ENCODE measurements at regions not wholly inside any gene's neighbourhood (a gene's known extent, or its start where the extent isn't known, plus 50 kb on each side); places are given as distances from the start of the nearest gene placed in this dataset.

GRCh38 chr13:111948811-111949210 lies 118.1 kb upstream of the SOX1 start:
- CTCF ChIA-PET: no interaction called here
- no peak for DNase-seq (ENCODE audit: extremely low spot score)
- POLR2A ChIA-PET: no interaction called here
- TF ChIP-seq, protein P1, sequence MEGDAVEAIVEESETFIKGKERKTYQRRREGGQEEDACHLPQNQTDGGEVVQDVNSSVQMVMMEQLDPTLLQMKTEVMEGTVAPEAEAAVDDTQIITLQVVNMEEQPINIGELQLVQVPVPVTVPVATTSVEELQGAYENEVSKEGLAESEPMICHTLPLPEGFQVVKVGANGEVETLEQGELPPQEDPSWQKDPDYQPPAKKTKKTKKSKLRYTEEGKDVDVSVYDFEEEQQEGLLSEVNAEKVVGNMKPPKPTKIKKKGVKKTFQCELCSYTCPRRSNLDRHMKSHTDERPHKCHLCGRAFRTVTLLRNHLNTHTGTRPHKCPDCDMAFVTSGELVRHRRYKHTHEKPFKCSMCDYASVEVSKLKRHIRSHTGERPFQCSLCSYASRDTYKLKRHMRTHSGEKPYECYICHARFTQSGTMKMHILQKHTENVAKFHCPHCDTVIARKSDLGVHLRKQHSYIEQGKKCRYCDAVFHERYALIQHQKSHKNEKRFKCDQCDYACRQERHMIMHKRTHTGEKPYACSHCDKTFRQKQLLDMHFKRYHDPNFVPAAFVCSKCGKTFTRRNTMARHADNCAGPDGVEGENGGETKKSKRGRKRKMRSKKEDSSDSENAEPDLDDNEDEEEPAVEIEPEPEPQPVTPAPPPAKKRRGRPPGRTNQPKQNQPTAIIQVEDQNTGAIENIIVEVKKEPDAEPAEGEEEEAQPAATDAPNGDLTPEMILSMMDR (IDR thresholded peaks at IDR 0.05; ENCODE audit: control extremely low read depth, extremely low read depth, low read depth, missing control alignments): no peak

- CTCF ChIA-PET: no interaction called here
- DNase-seq (ENCODE audit: extremely low spot score): no peak
- TF ChIP-seq, protein P1 (IDR thresholded peaks at IDR 0.05; ENCODE audit: control extremely low read depth, extremely low read depth, low read depth, missing control alignments): no peak
- POLR2A ChIA-PET: no interaction called here
These were observed 117.6 kb upstream of the SOX1 start for GRCh38 chr13:111949311-111949710.

DNA sequence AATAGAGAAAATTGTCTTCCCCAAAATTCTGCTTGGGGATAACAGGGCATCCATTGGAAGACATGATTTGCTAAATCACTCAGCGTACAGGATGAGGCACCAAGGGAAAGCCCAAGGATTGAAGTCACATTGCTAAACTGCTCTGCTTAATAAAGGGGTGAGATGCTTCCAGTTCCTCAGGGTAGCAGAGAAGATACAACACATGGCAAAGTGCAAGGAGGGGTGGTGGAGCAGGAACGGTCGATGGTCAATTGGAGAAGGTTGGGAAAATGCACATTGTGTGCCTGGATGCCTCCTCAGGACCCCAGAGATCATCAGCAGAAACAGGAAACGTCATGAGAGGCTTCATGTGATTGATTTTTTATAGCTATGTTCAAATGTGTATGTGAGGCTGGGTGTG lies 116.3 kb upstream of the SOX1 start:
- CTCF ChIA-PET: no interaction called here
- no peak for DNase-seq (ENCODE audit: extremely low spot score)
- POLR2A ChIA-PET: no interaction called here
- TF ChIP-seq, protein P1 (IDR thresholded peaks at IDR 0.05; ENCODE audit: control extremely low read depth, extremely low read depth, low read depth, missing control alignments): no peak

DNA sequence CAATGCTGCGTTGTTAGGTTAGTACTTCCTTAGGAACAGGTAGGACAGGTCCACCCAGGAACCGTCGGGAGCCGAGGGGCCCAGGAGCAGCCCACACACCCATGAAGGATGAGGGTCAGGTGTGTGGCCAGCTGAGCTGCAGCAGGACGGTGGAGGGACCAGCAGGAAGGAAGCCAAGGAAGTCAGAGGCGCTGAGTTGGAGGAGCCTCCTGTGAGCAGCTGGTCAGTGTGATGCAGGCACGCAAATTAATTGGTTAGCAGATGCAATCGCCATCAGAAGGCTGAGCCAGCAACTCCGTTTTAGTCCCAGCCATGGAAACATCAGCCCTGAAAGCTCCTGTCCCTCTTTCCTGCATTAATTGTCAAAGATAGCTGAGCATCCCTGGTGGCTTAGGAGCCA lies 114.9 kb upstream of the SOX1 start:
- no peak for DNase-seq (ENCODE audit: extremely low spot score)
- POLR2A ChIA-PET: no interaction called here
- CTCF ChIA-PET: interaction anchor here (1.2 kb wide), 1 partner anchor 24 kb away, joined by 3 read pairs; no protein-coding TSS in a partner anchor
- TF ChIP-seq, protein P1 (IDR thresholded peaks at IDR 0.05; ENCODE audit: control extremely low read depth, extremely low read depth, low read depth, missing control alignments): no peak

- CTCF ChIA-PET: no interaction called here
- DNase-seq (ENCODE audit: extremely low spot score): no peak
- TF ChIP-seq, protein P1 (IDR thresholded peaks at IDR 0.05; ENCODE audit: control extremely low read depth, extremely low read depth, low read depth, missing control alignments): no peak
- POLR2A ChIA-PET: no interaction called here
These were observed 114.1 kb upstream of the SOX1 start for GRCh38 chr13:111952814-111953213.

DNA sequence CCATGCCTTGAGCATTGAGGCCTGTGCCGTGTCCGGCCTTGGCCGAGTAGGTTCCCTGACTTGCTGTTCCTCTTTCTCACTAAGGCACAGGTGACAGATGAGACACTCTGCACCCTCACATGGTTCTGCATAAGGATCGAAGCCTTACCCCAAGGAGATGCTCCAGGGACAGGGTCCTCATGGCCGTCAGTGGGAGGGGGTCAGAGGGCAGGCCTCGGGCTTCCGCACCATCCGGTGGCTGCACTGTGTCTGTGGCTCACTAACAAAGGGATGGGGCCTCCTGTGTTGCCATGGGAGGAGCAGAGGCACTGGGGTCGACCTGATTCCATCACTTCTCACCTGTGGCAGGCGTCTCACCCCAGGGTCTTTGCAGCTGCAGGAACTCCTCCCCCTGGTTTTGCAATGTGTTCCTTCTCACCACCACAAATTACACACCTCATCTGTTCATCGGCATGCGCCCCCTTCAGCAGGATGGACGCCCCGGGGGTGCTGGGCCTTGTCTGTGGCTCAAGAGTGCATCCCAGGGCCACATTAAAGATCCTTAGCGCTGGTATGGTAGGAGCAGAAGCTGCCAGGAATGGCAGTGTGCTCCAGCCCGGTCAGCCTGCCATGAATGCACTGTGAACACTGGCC lies 113.3 kb upstream of the SOX1 start:
- ChIA-PET CTCF (no interaction called here), POLR2A (no interaction called here)
- DNase-seq (ENCODE audit: extremely low spot score): no peak
- TF ChIP-seq, protein P1 (IDR thresholded peaks at IDR 0.05; ENCODE audit: control extremely low read depth, extremely low read depth, low read depth, missing control alignments): no peak

Measured in GM10248 (cell line).